CD4-positive, alpha-beta T cell treated with Interleukin-17A for 4 hours (primary cell): ENCODE measurements at regions not wholly inside any gene's neighbourhood (a gene's known extent, or its start where the extent isn't known, plus 50 kb on each side); places are given as distances from the start of the nearest gene placed in this dataset.

Experiments used
- DNase-seq: peaks from one replicate; pipeline ENCODE4 v3.0.0-alpha.2; 2020; ENCODE audit warnings: mixed read lengths

DNA sequence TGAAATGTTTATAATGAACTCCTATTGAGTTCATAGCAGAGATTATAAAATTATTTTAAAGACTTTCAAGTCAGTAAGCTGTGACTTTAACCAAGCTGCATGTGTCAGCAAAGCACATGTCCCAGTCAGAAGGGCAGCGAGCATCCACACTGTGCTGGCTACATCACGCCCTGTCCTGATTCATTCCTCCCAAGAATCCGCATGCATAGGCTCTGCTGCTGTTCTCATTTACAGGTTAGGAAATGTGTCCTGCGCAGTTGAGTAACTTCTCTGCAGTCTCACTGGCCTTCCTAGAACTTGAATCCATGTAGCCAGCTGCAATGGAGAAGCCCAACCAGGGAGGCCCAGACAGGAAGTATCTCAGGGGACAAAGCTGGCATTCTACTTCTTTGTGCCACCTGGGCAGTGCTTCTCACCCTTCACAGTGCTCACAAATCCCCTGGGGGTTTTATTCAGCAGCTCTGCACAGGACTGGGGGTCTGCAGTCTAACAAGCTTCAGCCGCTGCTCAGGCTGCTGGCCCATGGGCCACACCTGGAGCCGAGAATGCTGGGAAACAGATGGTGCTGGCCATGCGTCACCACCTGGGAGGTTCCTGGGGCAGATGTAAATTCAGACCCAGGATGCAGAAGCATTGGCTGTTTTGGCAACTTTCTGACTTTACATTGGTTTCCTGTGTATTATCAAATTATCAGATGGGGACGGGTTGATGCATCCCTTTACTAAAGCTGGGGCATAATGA lies 192.8 kb upstream of the GDF10 start:
- no peak for DNase-seq

DNA sequence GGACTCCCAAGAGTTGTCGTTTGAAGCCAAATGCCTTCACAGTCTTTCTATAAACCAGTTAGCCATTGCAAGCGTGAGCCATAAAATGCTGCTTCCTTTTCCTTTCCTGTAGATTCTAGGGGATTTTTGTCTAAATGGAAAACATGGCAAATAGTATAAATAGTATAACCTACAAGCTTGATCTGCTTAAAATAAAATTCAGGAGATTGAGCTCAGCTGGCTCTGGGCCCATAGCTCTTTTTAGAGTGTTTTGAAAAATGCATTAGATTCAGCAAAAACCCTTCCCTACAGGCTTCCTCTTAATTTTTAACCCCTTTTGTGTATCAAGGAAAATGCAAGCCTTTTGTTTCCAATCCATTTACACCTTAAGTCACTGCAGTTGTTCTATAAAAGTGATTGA lies 190.1 kb upstream of the GDF10 start:
- no peak for DNase-seq

DNA sequence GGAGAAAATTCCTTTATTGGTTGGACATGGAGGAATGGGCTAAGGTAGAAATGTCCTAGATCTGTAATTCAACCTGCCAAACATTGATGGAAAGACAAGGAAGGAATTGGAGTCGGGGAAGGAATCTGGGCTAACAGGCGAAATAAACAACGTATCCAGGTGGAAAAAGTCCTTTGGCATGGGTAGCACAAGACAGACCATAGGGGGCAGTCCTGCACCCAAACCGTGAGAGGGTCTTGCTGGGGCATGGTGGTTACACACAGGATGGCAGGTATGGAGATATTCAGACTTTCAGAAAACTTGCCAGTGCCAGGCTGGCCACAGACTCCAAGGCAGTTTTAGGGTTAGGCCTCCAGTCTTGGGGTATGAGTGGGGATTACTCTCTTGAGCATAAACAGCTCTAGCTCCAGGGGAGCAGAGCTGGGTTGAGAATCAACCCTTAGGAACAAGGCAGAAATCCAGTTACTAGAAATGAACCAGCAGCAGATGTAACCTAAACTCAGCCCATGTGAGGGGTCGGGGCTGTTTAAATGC lies 188.6 kb upstream of the GDF10 start:
- no peak for DNase-seq

DNA sequence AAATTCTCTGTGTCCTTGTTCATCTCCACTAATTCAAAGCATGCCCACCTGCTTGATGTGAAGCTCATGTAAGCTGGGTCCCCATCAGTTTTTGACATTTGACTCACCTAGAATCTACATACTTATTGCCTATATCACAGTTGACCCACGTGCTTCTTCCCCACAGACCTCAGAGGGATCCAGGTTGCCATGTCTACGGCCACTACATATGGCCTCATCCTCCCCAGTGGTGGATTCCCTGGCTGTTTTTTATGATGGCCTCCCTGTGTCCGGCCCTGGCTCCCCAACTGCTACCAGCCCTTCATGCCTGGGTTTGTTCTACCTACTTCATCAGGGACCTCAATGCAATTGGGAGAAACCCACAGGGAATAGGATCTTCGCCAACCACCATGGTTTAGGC lies 187.4 kb upstream of the GDF10 start:
- DNase-seq: no peak

DNA sequence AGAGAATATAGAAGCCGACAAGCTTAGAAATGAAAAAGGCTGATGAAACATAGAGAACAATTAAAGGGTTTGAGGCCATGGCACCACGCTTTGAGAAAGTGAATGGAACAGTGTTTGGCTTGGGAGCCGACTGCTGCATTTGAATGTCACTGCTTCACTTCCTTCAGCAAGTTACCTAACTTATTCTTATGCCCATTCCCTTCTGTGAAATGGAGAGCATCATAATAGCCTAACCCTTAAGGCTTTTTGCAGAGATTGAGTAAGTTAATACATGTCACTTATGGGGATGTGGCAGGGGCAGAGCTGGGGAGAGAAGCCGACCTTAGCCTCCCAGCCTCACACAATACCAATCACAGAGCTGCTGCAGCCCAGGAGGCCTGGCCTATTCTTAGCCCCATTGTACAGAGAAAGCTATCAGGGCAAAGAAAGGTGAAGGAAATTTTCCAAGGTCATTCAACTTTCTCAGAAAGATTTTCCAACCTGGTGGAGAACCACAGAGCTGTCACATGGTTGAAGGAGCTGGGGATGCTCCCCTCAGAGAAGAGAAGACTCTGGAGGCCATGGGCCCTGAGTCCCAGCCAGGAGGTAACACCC lies 186.0 kb upstream of the GDF10 start:
- no peak for DNase-seq

DNA sequence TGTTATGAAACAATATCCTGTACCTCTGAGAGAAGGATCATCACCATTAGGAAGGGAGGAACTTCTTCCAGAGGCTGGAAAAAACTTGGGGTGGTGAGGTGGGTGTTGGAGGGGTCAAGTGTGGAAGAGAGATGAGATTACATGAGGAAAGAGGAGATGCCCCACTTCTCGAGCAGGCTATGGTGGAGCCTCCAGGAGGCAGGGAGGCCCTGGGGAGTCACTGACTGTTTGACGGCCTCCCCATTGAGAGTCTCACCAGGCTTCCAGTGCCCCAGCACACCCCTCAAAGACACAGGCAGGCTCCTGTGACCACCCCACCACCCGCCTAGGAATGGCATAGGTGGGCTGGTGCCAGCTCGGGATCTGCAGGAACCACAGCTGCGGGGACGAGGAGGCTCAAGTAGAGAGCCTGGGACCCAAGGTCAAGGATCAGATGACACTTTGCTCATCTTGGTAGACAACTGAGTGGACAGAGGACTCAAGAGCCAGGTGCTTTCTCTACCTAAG lies 185.3 kb upstream of the GDF10 start:
- no peak for DNase-seq

DNA sequence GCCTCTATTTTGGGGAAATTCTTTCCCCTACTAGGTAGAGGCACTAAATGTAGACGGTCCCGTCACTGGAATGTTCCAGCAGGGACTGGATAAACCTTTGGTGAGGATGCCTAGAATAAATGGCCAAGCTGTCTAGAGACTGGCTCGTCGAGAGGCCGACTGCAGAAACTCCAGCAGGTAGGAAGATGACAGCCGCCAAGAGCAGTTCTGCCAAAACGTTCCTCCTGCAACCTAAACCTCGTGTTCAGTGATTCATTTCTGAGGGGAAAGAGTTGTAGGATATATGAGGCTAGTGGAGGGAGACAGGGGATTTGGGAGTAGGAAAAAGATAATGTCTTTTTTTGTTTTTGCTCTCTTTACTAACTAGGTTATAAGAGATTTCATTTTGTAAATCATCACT lies 184.7 kb upstream of the GDF10 start:
- DNase-seq: no peak

DNA sequence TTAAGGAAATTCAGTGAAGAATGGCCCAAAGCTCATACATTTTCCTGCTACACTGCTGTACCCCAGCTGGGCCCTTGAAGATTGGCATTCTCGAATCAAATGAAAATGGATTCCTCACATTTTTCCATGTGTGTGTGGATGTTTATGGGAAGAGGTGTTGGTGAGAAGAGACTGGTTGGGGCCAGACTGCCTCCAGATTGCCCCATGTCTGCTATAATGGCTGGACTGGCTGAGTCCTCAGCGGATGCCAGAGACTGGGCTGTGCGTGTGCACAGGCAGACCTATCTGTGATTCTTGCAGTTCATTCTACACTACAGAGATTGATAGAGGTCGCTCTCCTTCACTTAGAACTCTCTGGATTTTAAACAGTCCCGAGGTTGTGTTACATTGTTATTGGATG lies 183.6 kb upstream of the GDF10 start:
- DNase-seq: no peak

DNA sequence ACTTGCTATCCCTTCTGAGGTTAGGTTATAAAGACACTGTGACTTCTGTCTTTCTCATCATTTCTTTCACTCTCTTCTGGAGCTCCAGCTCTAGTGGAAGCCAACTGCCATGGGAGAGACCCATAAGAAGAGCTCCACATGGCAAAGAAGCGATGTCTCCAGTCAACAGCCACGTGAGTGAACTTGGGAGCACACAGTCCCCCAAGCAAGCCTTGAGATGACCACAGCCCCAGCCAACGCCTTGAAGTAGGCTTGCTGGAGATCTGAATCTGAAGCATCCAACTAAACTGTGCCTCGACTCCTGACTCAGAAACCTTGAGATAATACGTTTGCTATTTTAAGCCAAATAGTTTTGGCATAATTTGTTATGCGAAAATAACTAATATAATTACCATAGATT lies 181.7 kb upstream of the GDF10 start:
- no peak for DNase-seq

DNA sequence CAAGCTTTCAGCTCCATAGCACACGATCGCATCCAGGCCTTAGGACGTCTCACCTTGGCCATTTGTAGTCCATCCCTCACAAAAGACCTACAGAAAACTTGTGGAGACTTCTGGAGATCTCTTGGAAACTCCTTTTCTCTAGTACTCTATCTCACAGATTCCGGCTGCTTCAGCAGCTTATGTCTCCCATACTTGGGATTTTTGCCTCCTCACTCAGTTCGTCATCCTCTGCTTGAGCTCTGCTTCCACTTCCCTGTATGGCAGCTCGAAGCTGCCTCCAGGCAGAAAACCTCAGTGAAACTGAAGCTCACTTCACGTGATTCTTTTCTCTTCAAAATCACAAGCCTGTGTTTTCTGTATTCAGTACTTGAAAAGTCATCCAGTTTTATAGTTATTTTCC lies 178.7 kb upstream of the GDF10 start:
- no peak for DNase-seq

DNA sequence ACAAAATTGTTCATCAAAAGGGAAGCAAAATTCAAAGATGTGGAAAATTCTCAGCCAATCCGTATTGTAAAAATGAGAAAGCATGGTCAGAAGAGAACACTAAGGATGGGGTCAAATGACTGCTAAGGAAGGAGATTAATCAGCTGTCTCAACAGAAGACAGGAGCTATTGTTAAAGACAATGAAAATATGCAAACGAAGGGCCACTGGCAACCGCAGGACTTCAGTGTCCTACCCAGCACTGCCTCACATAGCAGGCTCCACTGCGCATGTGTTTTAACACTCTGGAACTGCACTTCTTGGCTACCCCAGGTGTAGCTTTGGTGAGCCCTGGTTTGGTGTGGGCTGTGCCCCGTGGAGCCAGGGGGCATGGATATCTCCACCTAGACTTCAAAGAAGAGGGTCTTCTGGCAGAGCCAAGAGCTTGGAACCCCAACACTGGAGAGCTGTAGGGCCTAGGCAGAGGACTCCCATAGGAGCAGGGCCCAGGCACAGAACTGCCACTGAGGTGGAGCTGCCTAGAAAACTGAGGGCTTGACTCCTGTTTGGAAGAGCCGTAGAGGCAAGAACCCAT lies 176.2 kb upstream of the GDF10 start:
- DNase-seq: no peak

DNA sequence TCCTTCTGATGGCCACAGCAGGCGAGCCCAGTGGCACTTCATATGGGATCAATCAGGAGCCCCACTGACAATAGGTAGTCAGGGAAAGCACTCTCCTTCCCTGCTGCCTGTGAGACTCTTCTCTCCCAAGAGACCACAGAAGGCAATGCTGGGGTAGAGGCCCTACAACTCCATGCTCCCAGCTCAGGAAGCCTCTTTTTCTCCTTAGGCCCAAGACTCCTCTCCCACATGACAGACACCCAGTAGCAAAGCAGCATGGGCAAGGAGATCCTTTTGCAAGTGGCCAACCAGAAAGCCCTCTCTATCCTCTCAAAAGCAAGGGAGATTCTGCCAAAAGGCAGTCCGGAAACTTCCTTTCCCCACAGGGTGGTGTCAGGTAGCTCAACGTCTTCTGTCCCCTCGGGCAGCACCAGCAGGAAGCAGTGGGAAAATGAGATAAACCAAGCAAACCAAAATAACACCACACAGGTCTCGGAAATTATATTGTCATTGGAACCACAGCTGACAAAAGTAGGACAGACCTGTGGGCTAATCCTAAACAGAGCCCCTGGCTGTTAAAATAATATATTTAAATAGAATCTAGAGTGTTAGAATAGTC lies 172.7 kb upstream of the GDF10 start:
- no peak for DNase-seq

DNA sequence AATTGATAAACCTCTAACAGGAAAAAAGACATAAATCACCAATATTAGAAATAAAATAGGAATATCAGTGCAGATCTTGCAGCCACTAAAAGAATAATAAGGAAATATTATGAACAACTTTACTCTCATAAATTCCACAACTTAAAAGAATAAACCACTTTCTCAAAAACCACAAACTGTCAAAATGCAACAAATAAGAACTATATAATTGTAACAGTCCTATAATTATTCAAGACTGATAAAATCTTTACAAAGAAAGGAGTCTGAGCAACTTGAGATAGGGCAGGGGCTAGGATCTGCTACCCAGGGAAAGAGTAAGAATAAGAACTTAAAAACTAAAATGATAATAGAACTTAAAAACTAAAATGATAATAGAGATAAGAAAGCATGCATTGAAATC lies 169.5 kb upstream of the GDF10 start:
- no peak for DNase-seq

DNA sequence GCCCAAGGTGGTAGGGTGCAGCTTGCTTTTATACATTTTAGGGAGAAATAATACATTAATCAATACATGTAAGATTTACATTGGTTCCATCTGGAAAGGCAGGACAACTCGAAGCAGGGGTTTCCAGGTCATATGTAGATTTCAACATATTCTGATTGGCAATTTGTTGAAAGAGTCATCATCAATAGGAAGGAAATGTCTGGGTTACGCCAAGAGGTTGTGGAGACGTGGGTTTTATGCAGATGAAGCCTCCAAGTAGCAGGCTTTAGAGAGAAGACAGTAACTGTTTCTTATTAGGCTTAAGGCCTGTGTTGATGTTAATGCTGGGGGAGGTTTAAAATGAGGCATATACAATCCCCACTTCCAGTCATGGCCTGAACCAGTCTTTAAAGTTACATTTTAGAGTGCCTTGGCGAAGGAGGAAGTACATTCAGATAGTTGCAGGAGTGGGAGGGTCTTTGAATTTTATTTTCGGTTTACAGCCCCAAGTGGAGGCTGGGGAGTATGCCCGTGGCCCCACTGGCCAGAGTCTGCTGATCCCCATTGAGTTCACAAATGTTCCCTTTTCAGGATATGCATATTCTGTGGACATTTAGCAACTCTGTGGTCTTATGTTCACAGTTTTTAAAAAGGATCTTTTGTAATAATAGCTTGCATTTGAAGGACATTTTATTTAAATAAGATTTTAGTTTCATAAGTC lies 166.0 kb upstream of the GDF10 start:
- DNase-seq: no peak

DNA sequence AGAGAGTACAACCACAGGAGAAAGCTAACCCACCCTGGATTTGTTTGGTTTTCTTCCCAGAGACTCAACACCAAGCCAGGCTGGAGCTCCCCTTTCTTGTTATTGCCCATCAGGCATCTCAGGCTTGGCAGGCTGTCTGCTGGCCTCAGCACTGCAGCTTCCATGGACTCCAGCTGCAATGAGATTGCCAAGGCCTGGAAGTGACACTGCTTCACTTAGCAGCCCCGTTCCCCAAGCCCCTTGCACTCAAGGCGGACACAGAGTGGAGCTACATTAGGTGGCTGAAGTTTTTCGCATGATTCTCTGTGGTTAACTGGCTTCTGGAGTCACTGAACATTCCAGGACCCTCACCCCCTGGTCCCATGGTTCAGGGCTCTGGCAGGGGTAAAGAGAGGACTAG lies 163.1 kb upstream of the GDF10 start:
- no peak for DNase-seq

DNA sequence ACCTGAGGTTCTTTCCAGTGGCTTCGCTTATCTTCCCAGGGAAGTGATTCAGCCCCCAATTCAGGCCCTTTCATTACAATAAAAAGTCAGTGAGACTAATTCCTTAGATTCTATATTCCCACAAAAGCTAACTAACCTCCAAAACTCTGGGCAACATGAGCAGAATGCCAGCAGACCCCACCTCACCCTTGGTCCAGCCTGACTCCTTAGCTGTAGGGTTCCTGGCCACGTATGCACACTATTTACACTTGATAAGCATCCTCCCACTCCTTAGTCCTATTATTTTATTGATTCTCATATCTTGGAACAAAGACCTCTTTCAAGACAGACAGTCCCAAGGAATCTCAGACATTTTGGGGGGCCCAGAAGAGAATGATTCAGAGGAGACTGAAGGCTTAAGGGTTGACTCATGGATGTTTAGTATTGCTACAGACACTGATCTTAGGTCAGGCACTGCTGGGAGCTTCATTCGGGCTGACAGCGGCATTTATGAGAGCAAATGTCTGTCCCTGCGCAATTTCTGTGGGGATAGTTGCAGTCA lies 162.6 kb upstream of the GDF10 start:
- DNase-seq: no peak

DNA sequence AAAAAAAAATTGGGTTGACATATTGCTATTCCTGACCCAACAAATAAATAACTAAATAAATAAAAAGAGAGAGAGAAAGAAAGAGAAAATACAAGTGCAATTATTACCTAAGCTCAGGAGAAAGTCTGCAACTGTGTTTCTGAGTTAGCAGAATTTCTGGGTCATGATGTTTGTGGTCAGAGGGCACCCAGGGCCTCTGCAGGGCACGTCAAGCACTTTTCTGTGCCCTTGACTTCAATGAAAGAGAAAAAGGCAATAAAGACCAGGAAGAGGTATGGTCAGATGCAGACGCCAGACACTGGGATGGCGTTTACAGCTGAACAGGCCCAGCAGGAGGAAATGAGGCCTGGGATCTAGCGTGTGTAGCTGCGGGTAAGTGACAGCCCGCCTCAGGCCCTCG lies 160.9 kb upstream of the GDF10 start:
- no peak for DNase-seq

DNA sequence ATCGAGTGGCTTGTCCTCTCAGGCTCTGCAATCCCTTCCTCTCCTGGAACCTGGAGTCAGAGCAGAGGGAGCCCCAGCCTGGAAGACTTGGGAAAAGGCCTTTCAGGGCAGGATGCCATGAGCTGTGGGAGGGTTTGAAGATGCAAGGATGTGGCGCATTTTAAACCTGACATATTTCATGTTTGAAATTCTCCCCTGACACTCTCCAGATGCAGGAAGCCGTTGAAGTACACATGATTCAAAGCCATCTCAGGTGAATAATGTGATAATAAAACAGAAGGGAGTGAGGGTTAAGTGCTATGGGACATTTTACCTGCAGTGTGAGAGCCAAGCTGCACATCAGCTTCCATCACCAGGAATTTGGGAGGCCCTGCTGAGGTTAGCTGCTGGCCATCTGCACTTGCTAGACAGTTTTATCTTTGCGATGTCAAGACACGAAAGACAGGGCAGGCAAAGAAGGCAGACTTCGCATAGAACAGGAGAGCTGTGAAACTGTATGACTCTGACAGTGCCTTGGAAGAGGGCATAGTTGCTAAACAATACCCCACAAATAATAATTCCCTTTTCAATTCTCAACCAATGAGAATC lies 159.1 kb upstream of the GDF10 start:
- no peak for DNase-seq

DNA sequence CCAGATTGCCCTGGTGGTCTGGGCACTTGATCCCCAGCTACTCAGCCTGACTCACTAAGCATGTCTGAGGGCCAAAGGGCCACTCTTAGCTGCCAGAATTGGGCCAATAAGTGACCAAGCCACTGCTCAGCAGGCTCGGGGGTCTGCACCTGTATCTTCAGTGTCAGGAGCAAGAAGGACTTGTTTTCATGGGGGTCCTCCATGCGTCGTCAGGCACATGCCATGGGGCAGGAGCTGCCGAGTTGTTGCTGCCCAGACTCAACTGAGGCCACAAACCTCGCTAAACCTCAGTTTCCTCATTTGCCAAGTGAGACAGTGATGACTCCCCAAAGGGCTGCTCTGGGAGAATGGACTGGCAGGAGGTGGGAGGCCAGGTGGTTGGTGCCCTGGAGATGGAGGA lies 158.6 kb upstream of the GDF10 start:
- no peak for DNase-seq

DNA sequence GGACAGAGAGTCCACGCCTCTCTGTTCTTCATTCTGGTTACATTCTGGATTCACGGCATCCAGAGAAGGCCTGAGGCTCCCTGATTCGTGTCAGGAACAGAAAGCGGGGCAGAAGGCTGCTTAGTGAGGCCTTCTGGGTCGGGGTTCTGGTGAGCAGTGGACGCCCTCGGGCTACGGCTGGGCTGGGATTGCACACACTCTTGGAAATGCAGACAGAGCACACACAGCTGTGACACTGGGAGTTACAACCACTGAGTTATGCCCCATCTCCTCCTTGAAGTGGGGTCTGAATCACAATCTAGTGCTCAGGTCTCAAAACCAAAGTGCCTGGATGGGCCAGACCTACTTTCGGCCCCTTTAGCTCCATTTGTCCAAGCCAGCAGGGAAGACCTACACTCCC lies 156.9 kb upstream of the GDF10 start:
- no peak for DNase-seq

DNA sequence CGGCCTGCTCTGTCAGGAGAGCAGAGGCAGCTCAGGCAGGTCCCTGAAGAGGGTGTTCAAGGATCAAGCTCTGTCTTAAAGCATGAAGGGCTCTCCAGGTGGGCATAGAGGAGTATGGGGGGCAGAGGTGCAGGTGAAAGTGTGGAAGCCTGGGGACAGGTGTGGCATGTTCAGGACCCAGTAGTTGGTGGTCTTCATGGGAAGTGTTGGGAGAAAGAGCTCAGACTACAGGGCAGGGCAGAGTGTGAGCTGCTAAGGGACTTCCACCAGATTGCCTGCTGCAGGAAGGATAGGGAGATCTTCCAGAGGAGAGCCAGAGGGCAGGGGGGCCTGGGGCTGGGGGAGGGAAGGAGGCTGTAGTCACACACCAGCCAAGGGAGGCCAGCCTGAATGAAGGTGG lies 156.5 kb upstream of the GDF10 start:
- no peak for DNase-seq

DNA sequence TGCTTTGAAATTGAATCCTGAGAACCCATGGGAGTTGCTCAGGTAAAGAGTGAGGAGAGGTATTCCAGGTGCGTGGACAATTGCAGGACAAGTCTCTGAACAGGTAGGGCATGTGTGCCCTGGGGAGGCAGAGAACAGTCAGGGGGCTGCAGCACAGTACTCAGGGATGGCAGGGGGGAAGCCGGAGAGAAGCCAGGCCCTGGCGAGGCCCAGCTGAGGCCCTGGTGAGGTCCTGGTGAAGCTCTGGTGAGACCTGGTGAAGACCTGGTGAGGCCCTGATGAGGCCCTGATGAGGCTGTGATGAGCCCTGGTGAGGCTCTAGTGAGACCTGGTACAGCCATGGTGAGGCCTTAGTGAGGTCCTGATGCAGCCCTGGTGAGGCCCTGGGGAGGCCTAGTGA lies 155.5 kb upstream of the GDF10 start:
- no peak for DNase-seq
